B cell (primary cell): ENCODE measurements at regions not wholly inside any gene's neighbourhood (a gene's known extent, or its start where the extent isn't known, plus 50 kb on each side); places are given as distances from the start of the nearest gene placed in this dataset.

Experiments used
- CTCF ChIP-seq: fragments of 200-600 bp; IDR thresholded peaks from one replicate; pipeline ENCODE4 v1.8.0; 2022; ENCODE audit warnings: antibody characterized with exemption, mild to moderate bottlenecking
- EZH2 ChIP-seq: IDR thresholded peaks from 2 replicates; pipeline ENCODE4 v1.6.1; 2012; ENCODE audit warnings: borderline replicate concordance, low read depth, mild to moderate bottlenecking, moderate library complexity, low read length; ENCODE audit not compliant: insufficient read depth, poor library complexity, severe bottlenecking

DNA sequence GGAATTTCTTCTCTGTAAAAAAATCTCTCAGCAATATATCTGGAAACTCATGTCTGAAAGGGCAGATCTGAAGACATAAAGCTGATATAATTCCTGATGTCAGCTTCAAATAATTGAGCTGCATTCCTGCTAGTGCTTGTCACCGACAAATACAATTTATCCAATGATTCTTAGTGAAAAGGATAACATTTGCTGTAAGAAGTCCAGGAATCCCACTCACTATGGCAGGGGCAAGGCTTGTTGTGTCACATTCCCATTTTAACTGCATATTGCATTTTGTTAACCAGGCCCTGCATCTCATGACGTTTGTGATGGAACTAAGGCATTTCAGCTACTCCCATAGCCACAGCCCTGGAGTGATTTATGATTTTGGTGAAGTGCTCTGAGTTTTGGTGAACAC, 160.1 kb upstream of the DAB2 start:
- no peak for TF ChIP-seq CTCF
- no peak for TF ChIP-seq EZH2
